Renal cortex interstitium (tissue), 11 donors: ENCODE measurements at regions not wholly inside any gene's neighbourhood (a gene's known extent, or its start where the extent isn't known, plus 50 kb on each side); places are given as distances from the start of the nearest gene placed in this dataset.

Experiments
- DNase-seq, 11 donors: peaks; one replicate each; pipeline ENCODE4 v3.0.0-alpha.2; 2013; ENCODE audit warnings: low read depth in 9 of 11, low spot score in 4 of 11; ENCODE audit errors: extremely low read depth in 1 of 11

- DNase-seq, result no peak
Measured at GRCh38 chr6:140956571-140957369, 1176.0 kb upstream of the GJE1 start.

GRCh38 chr6:140940251-140940925, 1192.3 kb upstream of the GJE1 start:
- DNase-seq, result no peak

- DNase-seq, result no peak
Measured at GRCh38 chr6:140932909-140933308, 1199.8 kb upstream of the GJE1 start.

- DNase-seq, result no peak
Measured at GRCh38 chr6:140931581-140931980, 1201.1 kb upstream of the GJE1 start.

- no peak for DNase-seq
Measured at GRCh38 chr6:140929121-140929520, 1203.6 kb upstream of the GJE1 start.

- peak in 1 of 11 donors; percentile 1 for DNase-seq
Measured at GRCh38 chr6:140923048-140923447, 1209.7 kb upstream of the GJE1 start.

GRCh38 chr6:140921366-140922226, 1211.1 kb upstream of the GJE1 start:
- peak; percentile 15 to 47 (median 35) for DNase-seq

- no peak for DNase-seq
Measured at GRCh38 chr6:140917911-140918310, 1214.8 kb upstream of the GJE1 start.

- no peak for DNase-seq
Measured at GRCh38 chr6:140915551-140915950, 1217.2 kb upstream of the GJE1 start.

- no peak for DNase-seq
Measured at GRCh38 chr6:140915103-140915502, 1217.6 kb upstream of the GJE1 start.

GRCh38 chr6:140912686-140913085, 1220.0 kb upstream of the GJE1 start:
- DNase-seq, result no peak

- no peak for DNase-seq
Measured at GRCh38 chr6:140909625-140910024, 1223.1 kb upstream of the GJE1 start.

GRCh38 chr6:140909156-140909555, 1223.6 kb upstream of the GJE1 start:
- DNase-seq, result no peak

- no peak for DNase-seq
Measured at GRCh38 chr6:140908505-140908904, 1224.2 kb upstream of the GJE1 start.

GRCh38 chr6:140907235-140907634, 1225.5 kb upstream of the GJE1 start:
- DNase-seq, result no peak

- DNase-seq, result no peak
Measured at GRCh38 chr6:140905724-140906123, 1227.0 kb upstream of the GJE1 start.

GRCh38 chr6:140905050-140905449, 1227.7 kb upstream of the GJE1 start:
- DNase-seq, result no peak

- no peak for DNase-seq
Measured at GRCh38 chr6:140897804-140898573, 1234.7 kb upstream of the GJE1 start.

GRCh38 chr6:140897349-140897748, 1235.4 kb upstream of the GJE1 start:
- no peak for DNase-seq
